Nephron progenitor cell (in vitro differentiated cells): ENCODE measurements at regions not wholly inside any gene's neighbourhood (a gene's known extent, or its start where the extent isn't known, plus 50 kb on each side); places are given as distances from the start of the nearest gene placed in this dataset.

Experiments
- DNase-seq: peaks from one replicate; pipeline ENCODE4 v3.0.0; 2021
- H3K27ac Mint-ChIP-seq: 2 replicates; pipeline ENCODE4 v1.8.0; 2021; ENCODE audit warnings: mild to moderate bottlenecking, moderate library complexity, mixed read lengths
- H3K27me3 Mint-ChIP-seq: 2 replicates; pipeline ENCODE4 v1.8.0; 2021; ENCODE audit warnings: mild to moderate bottlenecking, low read depth, mixed read lengths; ENCODE audit not compliant: poor library complexity
- H3K36me3 Mint-ChIP-seq: 2 replicates; pipeline ENCODE4 v1.8.0; 2021; ENCODE audit warnings: low read depth, mixed read lengths
- H3K4me1 Mint-ChIP-seq: 2 replicates; pipeline ENCODE4 v1.8.0; 2021; ENCODE audit warnings: mixed read lengths
- H3K4me3 Mint-ChIP-seq: 2 replicates; pipeline ENCODE4 v1.8.0; 2021; ENCODE audit warnings: mild to moderate bottlenecking, moderate library complexity, mixed read lengths
- H3K9me3 Mint-ChIP-seq: 2 replicates; pipeline ENCODE4 v1.8.0; 2021; ENCODE audit warnings: mild to moderate bottlenecking, moderate library complexity, mixed read lengths
- TF ChIP-seq, protein P1 (sequence below): fragments of 200-600 bp; sonication (generic); IDR thresholded peaks from 2 replicates; pipeline ENCODE4 v1.5.0; 2021; ENCODE audit warnings: antibody characterized with exemption

DNA sequence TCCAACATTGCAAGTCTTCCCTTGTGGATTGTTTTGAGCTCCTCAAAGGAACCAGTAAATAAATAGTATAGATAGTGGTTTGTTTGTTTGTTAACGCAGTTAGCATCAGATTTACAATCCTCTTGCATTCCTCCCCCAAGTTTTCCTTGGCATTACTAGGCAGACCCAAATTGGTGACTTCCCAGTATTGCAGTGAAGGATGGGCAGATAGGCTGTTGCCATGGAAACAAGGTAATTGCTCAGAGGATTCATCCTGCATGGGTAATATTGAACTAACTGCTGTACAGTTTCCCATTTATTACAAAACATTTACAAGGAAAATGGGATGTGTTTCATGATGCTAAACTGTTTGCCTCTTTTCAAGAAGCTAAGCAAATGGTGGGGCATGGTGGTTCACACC is 477.2 kb downstream of the EPM2A start:
- H3K4me1 Mint-ChIP-seq = peaks cover 21% of the 10 kb centered on the region
- H3K27me3 Mint-ChIP-seq = no peaks in the 10 kb centered on the region
- no peaks in the 10 kb centered on the region for H3K36me3 Mint-ChIP-seq
- DNase-seq = no peak
- TF ChIP-seq, protein P1, sequence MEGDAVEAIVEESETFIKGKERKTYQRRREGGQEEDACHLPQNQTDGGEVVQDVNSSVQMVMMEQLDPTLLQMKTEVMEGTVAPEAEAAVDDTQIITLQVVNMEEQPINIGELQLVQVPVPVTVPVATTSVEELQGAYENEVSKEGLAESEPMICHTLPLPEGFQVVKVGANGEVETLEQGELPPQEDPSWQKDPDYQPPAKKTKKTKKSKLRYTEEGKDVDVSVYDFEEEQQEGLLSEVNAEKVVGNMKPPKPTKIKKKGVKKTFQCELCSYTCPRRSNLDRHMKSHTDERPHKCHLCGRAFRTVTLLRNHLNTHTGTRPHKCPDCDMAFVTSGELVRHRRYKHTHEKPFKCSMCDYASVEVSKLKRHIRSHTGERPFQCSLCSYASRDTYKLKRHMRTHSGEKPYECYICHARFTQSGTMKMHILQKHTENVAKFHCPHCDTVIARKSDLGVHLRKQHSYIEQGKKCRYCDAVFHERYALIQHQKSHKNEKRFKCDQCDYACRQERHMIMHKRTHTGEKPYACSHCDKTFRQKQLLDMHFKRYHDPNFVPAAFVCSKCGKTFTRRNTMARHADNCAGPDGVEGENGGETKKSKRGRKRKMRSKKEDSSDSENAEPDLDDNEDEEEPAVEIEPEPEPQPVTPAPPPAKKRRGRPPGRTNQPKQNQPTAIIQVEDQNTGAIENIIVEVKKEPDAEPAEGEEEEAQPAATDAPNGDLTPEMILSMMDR = no peak
- H3K4me3 Mint-ChIP-seq = no peak overlapping the region
- H3K9me3 Mint-ChIP-seq = no peaks in the 10 kb centered on the region
- H3K27ac Mint-ChIP-seq = peak overlapping the region; percentile 25

DNA sequence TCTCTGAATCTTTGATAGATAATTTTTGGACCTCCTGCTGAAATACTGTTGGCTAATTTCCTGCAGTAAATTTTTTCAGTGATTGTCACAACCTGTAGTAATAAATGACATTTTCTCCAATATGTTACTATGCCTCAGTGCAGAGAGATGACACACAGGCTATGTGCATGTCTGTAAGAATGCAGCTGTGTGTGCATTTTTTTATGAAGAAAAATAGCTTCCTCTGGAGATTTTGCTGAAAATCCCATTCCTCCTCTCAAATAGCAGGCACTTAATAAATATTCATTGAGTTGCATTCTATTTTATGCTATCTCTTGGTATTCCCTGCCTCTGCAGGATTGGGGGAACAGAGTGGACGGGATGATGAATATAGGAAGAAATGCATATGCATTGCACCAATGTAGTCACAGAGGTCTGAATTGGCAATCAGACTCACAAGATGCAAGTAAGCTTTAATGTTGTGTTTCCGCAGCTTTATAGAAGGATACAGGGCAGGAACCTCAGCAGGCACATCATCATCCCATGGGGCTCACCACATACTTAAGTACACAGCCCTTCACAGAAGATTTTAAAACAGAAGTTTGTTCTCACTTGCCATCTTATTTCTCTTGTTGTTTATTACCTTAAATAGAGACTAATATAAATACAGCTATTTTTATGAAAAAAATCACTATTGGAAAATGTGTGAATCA is 474.7 kb downstream of the EPM2A start:
- Mint-ChIP-seq H3K4me1 (peaks cover 41% of the 10 kb centered on the region), H3K9me3 (peaks cover 3% of the 10 kb centered on the region), H3K4me3 (no peak overlapping the region), H3K27ac (no peak overlapping the region), H3K27me3 (no peaks in the 10 kb centered on the region), H3K36me3 (peaks cover 4% of the 10 kb centered on the region)
- TF ChIP-seq, protein P1 = no peak
- no peak for DNase-seq

DNA sequence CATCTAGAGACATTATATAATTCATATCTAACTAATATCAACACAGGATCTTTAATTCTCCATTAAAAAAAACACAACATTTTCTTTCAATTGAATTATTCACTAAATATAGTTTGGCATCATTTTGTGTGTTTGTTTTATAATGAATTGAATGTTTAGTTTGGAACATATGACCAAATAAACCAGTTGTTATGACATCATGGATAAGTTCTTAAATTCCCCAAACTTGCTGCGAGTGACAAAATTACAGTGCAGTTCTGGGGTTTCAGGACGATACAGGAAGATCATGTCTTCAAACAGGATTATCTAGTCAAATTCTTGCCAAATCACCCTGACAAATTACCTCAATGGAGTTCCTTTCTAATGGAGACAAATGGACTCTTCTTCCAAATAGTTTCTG is 473.6 kb downstream of the EPM2A start:
- H3K27ac Mint-ChIP-seq = no peak overlapping the region
- peaks cover 51% of the 10 kb centered on the region for H3K4me1 Mint-ChIP-seq
- no peak overlapping the region for H3K4me3 Mint-ChIP-seq
- no peaks in the 10 kb centered on the region for H3K27me3 Mint-ChIP-seq
- H3K36me3 Mint-ChIP-seq = peaks cover 4% of the 10 kb centered on the region
- H3K9me3 Mint-ChIP-seq = peaks cover 3% of the 10 kb centered on the region
- TF ChIP-seq, protein P1 = no peak
- no peak for DNase-seq

DNA sequence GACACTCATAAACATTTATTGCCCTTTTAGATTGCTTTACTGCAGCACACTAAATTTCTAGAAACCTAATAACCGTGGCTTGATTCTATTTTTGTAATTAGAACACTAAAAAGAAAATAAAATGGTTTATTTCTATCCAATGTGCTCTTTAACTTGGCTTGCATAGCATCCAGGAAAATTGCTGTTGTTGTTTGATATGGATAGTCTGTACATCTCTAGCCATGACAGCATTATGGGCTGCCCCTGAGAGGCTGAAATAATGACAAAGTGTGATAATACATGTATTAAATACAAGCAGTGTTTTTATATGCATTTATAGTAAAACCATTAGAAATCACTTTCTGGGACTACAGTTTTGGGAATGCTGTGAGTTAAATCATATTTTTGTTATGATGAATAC is 472.5 kb downstream of the EPM2A start:
- TF ChIP-seq, protein P1 = no peak
- no peak for DNase-seq
- Mint-ChIP-seq H3K27ac (no peak overlapping the region), H3K4me1 (peaks cover 54% of the 10 kb centered on the region), H3K9me3 (peaks cover 3% of the 10 kb centered on the region), H3K27me3 (no peaks in the 10 kb centered on the region), H3K4me3 (no peak overlapping the region), H3K36me3 (peaks cover 4% of the 10 kb centered on the region)

DNA sequence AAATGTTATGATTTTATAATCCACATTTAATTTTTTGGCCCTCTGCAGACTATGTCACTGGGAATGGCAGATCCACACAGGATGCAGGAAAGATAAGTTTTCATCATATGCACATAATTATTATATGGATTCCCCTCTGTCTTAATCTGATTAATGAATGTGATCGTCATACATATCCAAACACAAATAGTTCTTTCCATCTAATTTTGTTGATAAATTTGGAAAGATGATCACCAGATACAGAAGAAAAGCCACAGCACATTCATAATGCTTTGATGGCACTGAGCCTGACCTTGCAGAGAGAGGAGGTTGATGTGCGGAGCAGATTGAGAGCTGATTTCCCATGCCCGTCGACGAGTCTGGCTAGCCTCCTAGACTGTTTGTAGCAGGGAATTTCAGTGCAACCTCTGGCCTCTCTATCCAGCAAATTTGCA is 471.5 kb downstream of the EPM2A start:
- Mint-ChIP-seq H3K4me1 (peaks cover 52% of the 10 kb centered on the region), H3K4me3 (no peak overlapping the region), H3K27ac (no peak overlapping the region), H3K36me3 (peaks cover 4% of the 10 kb centered on the region), H3K9me3 (peaks cover 3% of the 10 kb centered on the region), H3K27me3 (no peaks in the 10 kb centered on the region)
- DNase-seq = peak; percentile 16
- TF ChIP-seq, protein P1 = no peak

DNA sequence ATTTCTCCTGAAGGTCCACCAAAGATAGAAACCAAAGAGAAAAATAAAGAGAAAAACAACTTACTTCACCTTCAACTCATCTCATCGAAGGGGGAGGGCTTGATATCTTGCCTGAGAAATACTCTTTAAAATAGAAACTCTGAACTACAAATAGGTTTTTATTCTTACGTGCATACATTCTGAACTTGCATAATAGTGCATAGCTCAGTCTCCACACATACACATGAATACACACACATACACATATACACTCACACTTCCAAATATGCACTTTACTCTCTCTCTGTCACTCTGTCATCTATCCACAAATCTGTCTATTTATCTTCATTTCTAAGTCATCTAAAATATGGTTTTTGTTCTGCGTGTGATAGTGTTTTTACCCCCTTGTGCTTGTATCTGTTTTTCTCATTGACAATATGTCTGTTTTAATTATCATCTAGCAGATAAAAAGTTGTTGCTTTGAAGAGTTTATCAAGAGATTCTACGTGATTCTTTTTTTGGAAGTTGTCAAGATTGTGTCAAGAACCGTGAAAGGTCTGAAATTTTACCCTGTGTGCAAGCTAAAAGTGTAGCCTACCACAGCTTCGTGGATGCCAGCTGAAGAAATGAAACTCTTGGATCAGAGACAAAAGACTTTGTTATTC is 468.8 kb downstream of the EPM2A start:
- Mint-ChIP-seq H3K27me3 (no peaks in the 10 kb centered on the region), H3K36me3 (peaks cover 4% of the 10 kb centered on the region), H3K9me3 (peaks cover 3% of the 10 kb centered on the region), H3K4me1 (peaks cover 76% of the 10 kb centered on the region), H3K27ac (peak overlapping the region; percentile 41), H3K4me3 (no peak overlapping the region)
- TF ChIP-seq, protein P1 = no peak
- no peak for DNase-seq
